K562 (cell line): ENCODE measurements at regions not wholly inside any gene's neighbourhood (a gene's known extent, or its start where the extent isn't known, plus 50 kb on each side); places are given as distances from the start of the nearest gene placed in this dataset.

Source experiments
- GATA2 ChIP-seq: sonication (generic); formaldehyde crosslinking; IDR thresholded peaks from 2 replicates; pipeline ENCODE4 v1.4.0; 2020; ENCODE audit warnings: mild to moderate bottlenecking, missing genetic modification reagents
- TF ChIP-seq, protein P1 (sequence below), 2 experiments: fragments of 450-650 bp in 1 of 2; sonication (generic) in 1 of 2; formaldehyde crosslinking in 1 of 2; IDR thresholded peaks; 2 replicates each; pipeline versions ENCODE4 v1.7.1 to v1.9.0; 2016 to 2022; ENCODE audit warnings: inconsistent platforms in 1 of 2, mild to moderate bottlenecking in 1 of 2, missing genetic modification reagents in 1 of 2

DNA sequence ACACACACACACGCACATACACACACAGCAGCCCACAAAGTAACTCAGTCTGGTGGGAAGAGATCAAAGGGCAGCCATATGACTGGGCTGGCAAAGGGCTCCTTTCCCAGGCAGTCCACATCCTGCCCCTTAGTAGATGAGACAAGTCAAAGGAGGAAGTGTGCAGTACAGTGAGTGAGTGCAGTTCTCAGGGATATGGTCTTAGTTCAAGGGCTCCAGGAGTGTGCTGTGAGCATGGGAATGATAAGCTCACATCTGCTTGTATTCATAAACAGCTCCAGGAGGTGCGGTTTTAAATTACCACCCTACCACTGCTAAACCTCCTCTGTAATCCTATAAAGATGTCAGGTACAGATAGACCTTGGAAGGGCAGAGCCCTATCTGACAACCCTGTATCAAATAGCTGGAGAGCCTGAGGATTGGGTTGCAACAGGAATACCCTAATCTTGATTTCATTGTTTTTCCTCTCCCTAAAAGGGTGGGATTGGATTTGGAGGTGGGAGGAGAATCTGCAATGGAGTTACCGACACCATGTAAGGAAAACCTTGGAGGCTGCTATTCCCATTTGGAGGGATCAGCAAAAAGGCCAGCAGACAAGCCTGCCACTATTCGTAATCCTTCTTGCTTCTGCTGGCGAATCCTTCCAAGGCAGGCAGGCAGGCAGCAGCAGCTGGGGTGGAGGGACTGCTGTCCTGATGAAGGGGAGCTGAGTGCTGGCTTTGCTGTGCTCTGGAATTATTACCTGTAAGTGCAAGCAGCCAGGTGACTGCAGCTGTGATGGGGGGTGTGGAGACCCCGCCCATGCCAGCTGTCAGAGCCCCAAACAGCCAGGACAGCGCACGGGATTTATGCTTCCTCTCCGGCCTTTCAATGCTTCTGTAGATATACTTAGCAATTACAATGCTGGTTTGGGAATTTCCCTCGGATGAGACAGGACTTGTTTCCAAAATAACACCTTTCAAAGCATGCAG lies 342.7 kb downstream of the PRL start (continued):
- TF ChIP-seq, protein P1, sequence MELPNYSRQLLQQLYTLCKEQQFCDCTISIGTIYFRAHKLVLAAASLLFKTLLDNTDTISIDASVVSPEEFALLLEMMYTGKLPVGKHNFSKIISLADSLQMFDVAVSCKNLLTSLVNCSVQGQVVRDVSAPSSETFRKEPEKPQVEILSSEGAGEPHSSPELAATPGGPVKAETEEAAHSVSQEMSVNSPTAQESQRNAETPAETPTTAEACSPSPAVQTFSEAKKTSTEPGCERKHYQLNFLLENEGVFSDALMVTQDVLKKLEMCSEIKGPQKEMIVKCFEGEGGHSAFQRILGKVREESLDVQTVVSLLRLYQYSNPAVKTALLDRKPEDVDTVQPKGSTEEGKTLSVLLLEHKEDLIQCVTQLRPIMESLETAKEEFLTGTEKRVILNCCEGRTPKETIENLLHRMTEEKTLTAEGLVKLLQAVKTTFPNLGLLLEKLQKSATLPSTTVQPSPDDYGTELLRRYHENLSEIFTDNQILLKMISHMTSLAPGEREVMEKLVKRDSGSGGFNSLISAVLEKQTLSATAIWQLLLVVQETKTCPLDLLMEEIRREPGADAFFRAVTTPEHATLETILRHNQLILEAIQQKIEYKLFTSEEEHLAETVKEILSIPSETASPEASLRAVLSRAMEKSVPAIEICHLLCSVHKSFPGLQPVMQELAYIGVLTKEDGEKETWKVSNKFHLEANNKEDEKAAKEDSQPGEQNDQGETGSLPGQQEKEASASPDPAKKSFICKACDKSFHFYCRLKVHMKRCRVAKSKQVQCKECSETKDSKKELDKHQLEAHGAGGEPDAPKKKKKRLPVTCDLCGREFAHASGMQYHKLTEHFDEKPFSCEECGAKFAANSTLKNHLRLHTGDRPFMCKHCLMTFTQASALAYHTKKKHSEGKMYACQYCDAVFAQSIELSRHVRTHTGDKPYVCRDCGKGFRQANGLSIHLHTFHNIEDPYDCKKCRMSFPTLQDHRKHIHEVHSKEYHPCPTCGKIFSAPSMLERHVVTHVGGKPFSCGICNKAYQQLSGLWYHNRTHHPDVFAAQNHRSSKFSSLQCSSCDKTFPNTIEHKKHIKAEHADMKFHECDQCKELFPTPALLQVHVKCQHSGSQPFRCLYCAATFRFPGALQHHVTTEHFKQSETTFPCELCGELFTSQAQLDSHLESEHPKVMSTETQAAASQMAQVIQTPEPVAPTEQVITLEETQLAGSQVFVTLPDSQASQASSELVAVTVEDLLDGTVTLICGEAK (IDR thresholded peaks at IDR 0.05), result no peak
- TF ChIP-seq, protein P1 (CRISPR knock-in tag; IDR thresholded peaks at IDR 0.05), result no peak
- 0 out of 2 replicates have a peak, but pooled peaks have one; percentile 18 for TF ChIP-seq GATA2 (CRISPR knock-in tag)
- TF ChIP-seq, all 486 proteins: peak for 14
